ENCODE measurements at regions not wholly inside any gene's neighbourhood (a gene's known extent, or its start where the extent isn't known, plus 50 kb on each side); places are given as distances from the start of the nearest gene placed in this dataset.

DNA sequence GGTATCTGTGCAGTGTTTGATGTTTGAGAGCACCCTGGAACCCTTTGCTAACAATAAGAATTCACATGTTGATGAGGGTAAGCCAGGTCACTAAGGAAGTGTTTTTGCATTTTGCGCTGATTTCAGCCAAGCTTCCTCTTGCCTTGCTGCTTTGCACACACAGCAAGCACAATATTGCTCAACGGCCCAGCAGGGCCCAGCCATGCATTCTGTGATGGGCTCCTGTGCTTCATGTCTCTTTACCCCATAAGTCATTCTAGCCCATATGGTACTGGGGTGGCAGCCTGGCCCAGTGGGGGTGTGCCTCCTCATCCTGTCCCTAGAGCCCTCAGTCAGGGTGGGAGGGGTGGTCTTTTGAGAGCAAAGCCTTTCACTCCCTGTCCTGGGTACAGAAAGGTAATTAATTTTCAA, 481.3 kb downstream of the GADD45G start:
- Mint-ChIP-seq H3K27me3 (peaks cover 4% of the 10 kb centered on the region), H3K36me3 (no peaks in the 10 kb centered on the region), H3K9me3 (no peaks in the 10 kb centered on the region), H3K4me3 (no peak overlapping the region), H3K4me1 (no peaks in the 10 kb centered on the region), H3K27ac (no peak overlapping the region)

DNA sequence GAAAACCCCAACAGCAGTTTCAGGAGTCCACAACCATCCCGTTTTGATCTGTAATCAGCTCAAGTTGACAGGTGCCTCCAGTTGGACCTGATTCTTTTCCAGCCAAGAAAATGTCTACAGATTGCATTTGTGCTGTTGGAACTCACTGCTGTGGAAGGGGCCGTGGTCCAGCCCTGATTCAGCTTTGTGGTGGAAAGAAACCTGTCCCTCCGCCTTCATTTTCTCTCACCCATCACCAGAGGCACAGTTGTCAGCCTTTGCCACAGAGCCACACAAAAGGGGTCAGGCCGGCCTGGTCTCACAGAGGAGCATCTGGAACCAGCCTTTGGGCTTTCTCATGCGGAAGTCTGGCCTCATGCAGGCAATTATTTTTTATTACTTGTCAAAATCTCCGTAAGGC, 483.6 kb downstream of the GADD45G start:
- Mint-ChIP-seq H3K9me3 (no peaks in the 10 kb centered on the region), H3K36me3 (no peaks in the 10 kb centered on the region), H3K4me1 (peaks cover 17% of the 10 kb centered on the region), H3K27ac (no peak overlapping the region), H3K27me3 (peaks cover 2% of the 10 kb centered on the region), H3K4me3 (no peak overlapping the region)

DNA sequence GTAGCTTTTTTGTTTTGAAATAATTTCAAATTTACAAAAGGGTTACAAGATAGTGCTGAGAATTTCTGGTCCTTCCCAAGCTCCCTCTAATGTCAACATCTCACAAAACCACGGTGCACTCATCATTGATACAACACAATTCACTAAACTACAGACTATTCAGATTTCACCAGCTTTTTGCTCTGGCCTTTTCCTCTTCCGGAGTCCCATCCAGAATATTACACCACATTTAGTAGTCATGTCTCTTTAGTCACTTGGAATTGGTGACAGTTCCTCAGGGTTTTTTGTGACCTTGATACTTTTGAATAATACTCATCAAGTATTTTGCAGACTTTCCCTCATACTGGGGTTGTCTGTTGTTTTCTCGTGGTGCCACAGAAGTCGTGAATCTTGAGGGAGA, 484.0 kb downstream of the GADD45G start:
- no peak overlapping the region for H3K4me3 Mint-ChIP-seq
- no peaks in the 10 kb centered on the region for H3K9me3 Mint-ChIP-seq
- H3K36me3 Mint-ChIP-seq: no peaks in the 10 kb centered on the region
- H3K27me3 Mint-ChIP-seq: peaks cover 2% of the 10 kb centered on the region
- H3K27ac Mint-ChIP-seq: no peak overlapping the region
- peaks cover 21% of the 10 kb centered on the region for H3K4me1 Mint-ChIP-seq

DNA sequence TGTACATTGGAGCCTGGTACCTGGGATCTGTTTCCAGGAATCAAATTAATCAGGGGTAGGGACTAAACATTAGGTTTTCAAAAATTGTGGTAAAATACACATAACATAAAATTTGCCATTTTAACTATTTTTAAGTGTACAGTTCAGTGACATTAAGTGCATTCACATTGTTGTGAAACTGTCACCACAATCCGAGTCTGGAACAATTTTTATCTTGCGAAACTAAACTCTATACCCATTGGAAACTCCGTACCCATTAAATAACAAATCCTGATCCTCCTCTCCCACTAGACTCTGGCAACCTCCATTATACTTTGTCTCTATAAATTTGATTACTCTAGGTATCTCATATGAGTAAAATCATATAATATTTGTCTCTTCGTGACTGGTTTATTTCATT, 486.2 kb downstream of the GADD45G start:
- H3K27ac Mint-ChIP-seq: no peak overlapping the region
- H3K4me1 Mint-ChIP-seq: peaks cover 25% of the 10 kb centered on the region
- no peaks in the 10 kb centered on the region for H3K9me3 Mint-ChIP-seq
- H3K36me3 Mint-ChIP-seq: no peaks in the 10 kb centered on the region
- no peak overlapping the region for H3K4me3 Mint-ChIP-seq
- H3K27me3 Mint-ChIP-seq: peaks cover 2% of the 10 kb centered on the region

DNA sequence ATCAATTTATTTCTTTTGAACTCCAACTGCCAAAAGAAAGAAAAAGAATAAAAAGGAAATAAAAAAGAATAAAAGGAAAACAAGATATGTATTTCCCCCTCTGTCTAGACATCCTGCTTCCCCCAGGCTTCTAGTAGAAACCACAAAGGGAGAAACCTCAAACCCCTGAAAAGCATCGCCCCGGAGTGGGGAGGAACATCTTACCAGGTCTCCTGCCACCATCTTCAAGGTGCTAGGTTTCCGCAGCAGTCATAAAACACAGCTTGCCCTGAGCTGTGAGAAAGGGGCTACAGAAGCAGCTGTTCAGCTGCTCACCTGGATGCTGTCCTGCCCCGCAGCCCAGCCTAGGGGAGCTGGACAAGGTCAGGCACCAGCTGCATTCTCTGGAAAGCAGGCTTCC, 487.7 kb downstream of the GADD45G start:
- no peaks in the 10 kb centered on the region for H3K36me3 Mint-ChIP-seq
- peaks cover 2% of the 10 kb centered on the region for H3K27me3 Mint-ChIP-seq
- H3K4me1 Mint-ChIP-seq: peaks cover 25% of the 10 kb centered on the region
- H3K9me3 Mint-ChIP-seq: no peaks in the 10 kb centered on the region
- peak overlapping the region; percentile 80 for H3K27ac Mint-ChIP-seq
- H3K4me3 Mint-ChIP-seq: peak overlapping the region; percentile 58

DNA sequence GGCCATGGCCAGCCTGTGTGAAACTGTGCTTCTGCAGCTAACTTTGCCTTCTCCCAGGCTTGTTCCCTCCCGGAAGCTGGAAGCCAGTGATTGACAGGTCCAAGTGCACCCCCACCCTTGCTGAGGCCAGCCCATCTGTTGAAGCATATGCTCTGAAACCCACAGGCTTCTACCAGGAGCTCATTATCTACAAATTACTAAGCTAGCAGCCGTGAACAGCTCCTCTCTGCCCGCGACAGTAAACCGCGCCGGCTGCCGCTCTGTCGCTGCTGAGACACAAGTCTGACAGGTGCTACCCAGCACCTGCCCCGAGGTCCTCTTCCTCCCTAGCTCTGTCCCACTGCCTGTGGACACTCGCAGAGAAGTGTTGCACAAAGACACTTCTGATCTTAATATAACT, 490.9 kb downstream of the GADD45G start:
- no peaks in the 10 kb centered on the region for H3K27me3 Mint-ChIP-seq
- no peak overlapping the region for H3K27ac Mint-ChIP-seq
- H3K4me3 Mint-ChIP-seq: no peak overlapping the region
- no peaks in the 10 kb centered on the region for H3K36me3 Mint-ChIP-seq
- H3K9me3 Mint-ChIP-seq: no peaks in the 10 kb centered on the region
- peaks cover 25% of the 10 kb centered on the region for H3K4me1 Mint-ChIP-seq

DNA sequence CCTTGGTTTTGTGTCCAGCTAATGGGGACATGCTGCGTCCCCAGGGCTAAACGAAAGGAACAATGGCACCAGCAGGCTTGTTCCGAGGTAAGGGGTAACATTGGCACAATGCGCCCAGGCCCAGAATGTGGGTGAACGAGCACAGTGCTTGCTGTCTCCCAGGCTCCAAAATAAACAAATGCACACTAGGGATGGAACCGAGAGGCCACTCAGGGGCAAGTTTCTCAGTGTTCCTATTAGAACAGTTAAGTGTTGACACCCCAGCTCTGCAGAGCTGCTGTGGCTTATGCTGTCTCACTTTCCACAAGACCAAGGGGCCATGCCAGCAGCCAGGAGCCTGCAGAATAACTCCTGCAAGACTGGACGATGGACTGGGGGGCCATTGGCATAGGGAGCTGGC, 492.4 kb downstream of the GADD45G start:
- Mint-ChIP-seq H3K36me3 (no peaks in the 10 kb centered on the region), H3K4me3 (no peak overlapping the region), H3K9me3 (no peaks in the 10 kb centered on the region), H3K4me1 (peaks cover 23% of the 10 kb centered on the region), H3K27ac (no peak overlapping the region), H3K27me3 (no peaks in the 10 kb centered on the region)

DNA sequence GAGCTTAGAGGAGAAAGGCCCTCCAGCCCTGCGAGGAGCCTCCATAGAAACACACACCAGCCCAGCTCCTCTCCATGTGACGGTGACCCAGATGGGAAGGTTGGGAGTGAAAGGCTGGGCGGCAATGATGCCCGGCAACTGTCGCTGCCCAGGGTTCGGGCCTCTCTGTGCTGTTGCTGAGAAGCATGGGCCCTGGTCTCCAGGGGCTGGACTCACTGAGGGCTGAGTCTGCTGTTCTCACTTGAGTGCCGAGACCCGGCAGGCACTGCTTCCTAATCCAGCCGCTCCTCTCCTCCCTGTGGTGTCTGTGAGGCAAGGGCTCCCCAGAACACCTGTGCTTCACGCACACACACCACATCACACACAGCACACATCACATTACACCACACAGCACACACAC, 493.6 kb downstream of the GADD45G start:
- Mint-ChIP-seq H3K4me3 (no peak overlapping the region), H3K4me1 (peaks cover 14% of the 10 kb centered on the region), H3K27ac (no peak overlapping the region), H3K9me3 (no peaks in the 10 kb centered on the region), H3K36me3 (no peaks in the 10 kb centered on the region), H3K27me3 (no peaks in the 10 kb centered on the region)

DNA sequence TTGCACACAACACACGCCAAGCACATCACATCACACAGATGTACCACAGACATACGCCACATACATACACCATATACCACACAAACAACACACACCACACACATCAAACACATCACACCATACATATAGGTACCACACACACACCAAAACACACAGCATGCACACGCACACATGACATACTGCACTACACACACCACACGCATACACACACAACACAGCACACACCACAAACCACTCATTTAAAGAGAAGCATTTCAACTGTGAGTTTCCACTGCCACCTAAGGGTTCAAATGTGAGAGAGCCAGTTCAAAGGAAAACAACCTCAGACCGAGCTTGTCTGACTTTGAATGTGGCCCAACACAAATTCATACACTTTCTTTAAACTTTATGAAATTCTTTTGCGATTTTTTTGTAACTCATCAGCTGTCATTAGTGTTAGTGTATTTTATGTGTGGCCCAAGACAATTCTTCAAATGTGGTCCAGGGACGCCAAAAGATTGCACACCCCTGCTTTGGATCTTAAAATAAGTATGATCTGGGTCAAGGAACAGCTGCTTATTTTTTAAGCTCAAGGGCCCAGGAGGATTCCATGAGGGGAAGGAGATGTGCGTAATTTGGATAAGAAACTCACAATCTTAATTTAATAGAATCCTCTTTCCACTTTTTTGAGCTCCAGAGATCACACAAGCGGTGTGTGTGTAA, 494.6 kb downstream of the GADD45G start:
- H3K4me3 Mint-ChIP-seq: no peak overlapping the region
- no peaks in the 10 kb centered on the region for H3K9me3 Mint-ChIP-seq
- H3K36me3 Mint-ChIP-seq: no peaks in the 10 kb centered on the region
- H3K27me3 Mint-ChIP-seq: no peaks in the 10 kb centered on the region
- H3K27ac Mint-ChIP-seq: no peak overlapping the region
- peaks cover 6% of the 10 kb centered on the region for H3K4me1 Mint-ChIP-seq

DNA sequence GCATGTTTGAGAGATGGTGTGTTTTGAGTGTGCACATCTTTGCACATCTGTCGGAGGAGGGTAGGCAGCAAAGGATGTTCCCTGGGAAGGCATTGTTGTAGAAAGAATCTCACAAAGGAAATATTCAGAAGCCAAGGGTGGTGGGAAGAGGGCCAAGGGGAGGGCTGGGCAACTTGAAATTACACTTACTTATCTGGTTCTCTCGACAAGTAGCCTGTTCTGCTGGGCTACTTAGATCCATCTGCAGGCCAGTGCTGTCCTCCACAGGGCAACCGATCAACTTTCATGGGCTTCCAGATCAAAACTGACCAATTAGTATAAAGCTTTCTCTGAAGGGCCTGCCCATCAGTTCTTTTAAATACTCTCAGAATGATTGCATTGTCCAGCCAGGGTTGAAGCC, 495.2 kb downstream of the GADD45G start:
- Mint-ChIP-seq H3K27ac (no peak overlapping the region), H3K27me3 (no peaks in the 10 kb centered on the region), H3K4me1 (peaks cover 6% of the 10 kb centered on the region), H3K9me3 (no peaks in the 10 kb centered on the region), H3K4me3 (no peak overlapping the region), H3K36me3 (no peaks in the 10 kb centered on the region)

DNA sequence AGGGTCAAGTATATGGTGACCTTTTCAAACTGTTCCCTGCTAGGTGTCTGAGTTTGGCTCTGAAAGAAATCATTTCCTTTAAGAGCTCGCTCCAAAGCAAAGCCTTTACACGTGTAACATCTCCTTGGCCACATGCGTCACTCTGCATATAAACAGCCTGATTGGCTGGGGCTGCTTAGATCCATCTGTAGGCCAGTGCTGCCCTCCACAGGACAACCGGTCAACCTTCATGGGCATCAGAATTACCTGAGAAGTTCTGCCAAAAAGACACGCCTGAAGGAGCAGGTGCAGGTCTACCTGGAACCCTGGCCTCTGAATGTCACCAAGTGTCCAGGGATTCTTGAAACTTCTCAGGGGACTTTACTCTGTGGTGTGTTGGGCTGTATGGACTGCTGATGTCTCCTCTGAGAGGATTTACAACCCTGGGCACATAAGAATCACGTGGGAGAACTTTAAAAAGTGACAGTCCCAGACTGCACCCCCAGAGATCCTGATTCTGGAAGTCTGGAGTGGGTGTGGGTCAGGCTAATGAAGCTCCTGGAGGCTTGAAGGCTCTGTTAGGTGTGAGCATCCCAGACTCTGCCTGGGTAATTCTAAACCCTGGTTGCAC, 497.6 kb downstream of the GADD45G start:
- H3K4me3 Mint-ChIP-seq: no peak overlapping the region
- H3K27ac Mint-ChIP-seq: peak overlapping the region; percentile 25
- no peaks in the 10 kb centered on the region for H3K27me3 Mint-ChIP-seq
- H3K36me3 Mint-ChIP-seq: no peaks in the 10 kb centered on the region
- peaks cover 6% of the 10 kb centered on the region for H3K4me1 Mint-ChIP-seq
- H3K9me3 Mint-ChIP-seq: no peaks in the 10 kb centered on the region

DNA sequence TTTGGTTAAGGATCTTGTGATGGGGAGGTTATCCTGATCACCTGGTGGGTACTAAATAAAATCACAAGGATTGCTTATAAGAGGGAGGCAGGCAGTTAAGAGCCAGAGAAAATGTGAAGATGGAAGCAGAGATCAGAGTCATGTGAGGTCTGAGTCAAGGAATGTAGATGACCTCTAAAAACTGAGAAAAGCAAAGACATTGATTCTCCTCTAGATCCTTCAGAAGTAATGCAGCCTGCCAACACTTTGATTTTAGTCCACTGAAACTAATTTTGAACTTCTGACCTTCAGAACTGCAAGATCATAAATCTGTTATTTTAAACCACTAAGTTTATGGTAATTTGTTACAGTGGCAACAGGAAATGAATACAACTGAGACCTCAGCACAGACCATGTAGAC, 499.0 kb downstream of the GADD45G start:
- Mint-ChIP-seq H3K9me3 (no peaks in the 10 kb centered on the region), H3K27me3 (no peaks in the 10 kb centered on the region), H3K4me3 (no peak overlapping the region), H3K27ac (no peak overlapping the region), H3K4me1 (peaks cover 6% of the 10 kb centered on the region), H3K36me3 (no peaks in the 10 kb centered on the region)

DNA sequence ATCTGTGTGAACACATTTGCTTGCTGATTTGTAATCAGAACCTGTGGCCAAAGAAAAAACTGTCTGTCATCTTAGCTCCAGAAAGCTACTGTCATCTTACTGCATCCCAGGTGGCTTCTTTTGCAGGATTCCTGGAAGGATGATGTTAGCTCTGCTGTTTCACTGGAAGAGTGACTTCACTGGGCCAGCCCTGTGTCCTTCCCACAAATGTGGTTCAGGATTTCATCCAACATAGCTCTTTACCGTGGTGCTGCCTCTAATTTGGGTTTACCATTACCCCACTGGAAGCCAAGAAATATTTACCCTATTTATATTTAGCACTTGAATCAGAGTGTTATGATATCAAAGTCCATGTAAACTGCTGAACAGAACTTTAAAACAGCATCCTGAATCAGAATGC, 501.0 kb downstream of the GADD45G start:
- Mint-ChIP-seq H3K36me3 (peaks cover 4% of the 10 kb centered on the region), H3K9me3 (peaks cover 6% of the 10 kb centered on the region), H3K4me1 (peaks cover 6% of the 10 kb centered on the region), H3K4me3 (no peak overlapping the region), H3K27me3 (no peaks in the 10 kb centered on the region), H3K27ac (no peak overlapping the region)

DNA sequence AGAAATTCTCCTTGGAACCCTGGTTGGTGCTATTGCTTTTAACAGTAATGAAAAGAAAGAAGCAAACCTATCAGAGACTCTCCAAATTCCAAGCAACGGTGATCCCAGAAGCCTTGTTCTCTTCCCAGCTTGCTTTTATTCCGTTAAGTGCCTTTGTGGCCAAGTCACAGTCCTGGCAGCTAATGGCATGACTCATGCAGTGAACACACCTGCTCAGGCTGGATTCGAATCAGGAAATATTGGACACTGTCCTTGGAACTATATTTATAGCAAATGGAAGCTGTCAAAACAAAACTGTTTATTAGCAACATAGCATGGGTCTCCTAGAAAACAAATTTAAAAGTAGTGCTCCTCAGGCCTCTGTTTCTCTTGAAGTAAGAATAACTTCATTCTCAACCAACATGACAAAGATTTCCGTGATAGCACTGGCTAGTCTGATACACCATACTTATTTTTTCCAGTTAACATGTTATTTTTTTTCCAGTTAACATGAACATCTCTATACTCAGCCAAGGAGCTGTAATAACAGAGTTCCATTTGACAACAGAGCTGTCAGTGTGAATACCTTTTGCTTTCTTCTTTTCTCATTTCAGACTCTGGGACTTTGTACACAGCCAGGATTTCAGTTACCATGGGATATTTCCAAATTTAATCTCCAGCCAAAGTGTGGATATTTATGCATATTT, 502.4 kb downstream of the GADD45G start:
- no peak overlapping the region for H3K27ac Mint-ChIP-seq
- peaks cover 6% of the 10 kb centered on the region for H3K9me3 Mint-ChIP-seq
- peaks cover 4% of the 10 kb centered on the region for H3K36me3 Mint-ChIP-seq
- no peak overlapping the region for H3K4me3 Mint-ChIP-seq
- peaks cover 4% of the 10 kb centered on the region for H3K4me1 Mint-ChIP-seq
- no peaks in the 10 kb centered on the region for H3K27me3 Mint-ChIP-seq

DNA sequence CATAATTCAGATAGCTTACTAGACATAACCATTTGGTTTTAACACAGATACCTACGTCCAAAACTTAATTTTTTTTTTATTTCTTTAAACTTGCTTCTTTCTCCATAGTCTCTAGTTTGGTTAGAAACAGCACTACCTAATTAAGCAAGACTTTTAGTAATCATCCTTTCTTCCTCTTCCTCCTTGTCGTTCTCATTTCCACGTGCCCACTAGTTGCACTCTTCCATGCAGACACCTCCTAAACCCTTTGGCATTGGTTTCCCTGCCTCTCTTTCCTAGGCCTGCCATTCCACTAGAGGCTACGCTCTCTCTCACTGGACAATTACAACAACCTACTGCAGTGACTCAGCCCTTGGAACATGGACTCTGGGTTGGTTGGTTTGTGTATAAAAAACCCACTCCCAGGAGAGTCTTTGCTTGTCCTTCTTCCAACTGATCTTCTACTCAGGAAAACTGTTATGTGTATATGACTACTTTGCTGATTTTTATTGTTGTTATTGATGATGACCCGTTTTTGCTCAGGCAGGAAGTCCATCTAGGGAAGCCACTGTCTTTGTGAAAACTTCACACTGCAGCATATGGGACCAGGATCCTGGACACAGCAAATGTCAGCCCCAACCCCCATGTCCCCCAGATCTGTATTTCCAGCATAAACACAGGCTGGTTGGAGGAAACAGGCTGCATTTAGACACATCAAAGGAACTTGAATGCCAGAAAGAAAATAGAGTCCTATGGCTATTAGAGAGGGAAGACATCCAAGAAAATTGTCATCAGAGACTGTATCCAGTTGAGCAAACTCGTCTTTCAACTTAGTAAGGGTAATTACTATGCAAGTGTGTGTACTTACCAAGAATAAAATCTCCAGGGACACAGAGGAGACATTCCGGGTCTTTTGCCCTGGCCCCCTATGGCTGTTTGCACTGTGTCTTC, 503.2 kb downstream of the GADD45G start:
- Mint-ChIP-seq H3K9me3 (peaks cover 6% of the 10 kb centered on the region), H3K4me1 (no peaks in the 10 kb centered on the region), H3K36me3 (peaks cover 4% of the 10 kb centered on the region), H3K27ac (no peak overlapping the region), H3K4me3 (no peak overlapping the region), H3K27me3 (no peaks in the 10 kb centered on the region)

Measured in activated naive CD4-positive, alpha-beta T cell treated with anti-CD3 and anti-CD28 coated beads, Interleukin-2, amount 50 U/mL, for 24 hours (primary cell).